HK-2 (cell line): ENCODE measurements at regions not wholly inside any gene's neighbourhood (a gene's known extent, or its start where the extent isn't known, plus 50 kb on each side); places are given as distances from the start of the nearest gene placed in this dataset.
"Not testable (repeated sequence)": the region's sequence is repeated elsewhere in the genome, so short reads cannot be mapped to it uniquely, and the experiment has no call there.

Source experiments
- DNase-seq: peaks from one replicate; pipeline ENCODE4 v3.0.0-alpha.2; 2018; ENCODE audit not compliant: unreplicated experiment

- no peak for DNase-seq
Observed at GRCh38 chr7:45407730-45408408, 166.3 kb upstream of the ADCY1 start.

- DNase-seq = no peak
Observed at GRCh38 chr7:45408409-45408737, 165.8 kb upstream of the ADCY1 start.

- no peak for DNase-seq
Observed at GRCh38 chr7:45410893-45411292, 163.3 kb upstream of the ADCY1 start.

GRCh38 chr7:45413419-45413818, 160.7 kb upstream of the ADCY1 start:
- DNase-seq = no peak

GRCh38 chr7:45414226-45414625, 159.9 kb upstream of the ADCY1 start:
- DNase-seq = no peak

GRCh38 chr7:45415265-45415664, 158.9 kb upstream of the ADCY1 start:
- DNase-seq = no peak

GRCh38 chr7:45416846-45417245, 157.3 kb upstream of the ADCY1 start:
- no peak for DNase-seq

- no peak for DNase-seq
Observed at GRCh38 chr7:45417268-45417667, 156.9 kb upstream of the ADCY1 start.

GRCh38 chr7:45417735-45418134, 156.4 kb upstream of the ADCY1 start:
- no peak for DNase-seq

- no peak for DNase-seq
Observed at GRCh38 chr7:45420843-45421495, 153.2 kb upstream of the ADCY1 start.

GRCh38 chr7:45421806-45422205, 152.4 kb upstream of the ADCY1 start:
- DNase-seq = no peak

- DNase-seq = no peak
Observed at GRCh38 chr7:45430397-45430796, 143.8 kb upstream of the ADCY1 start.

GRCh38 chr7:45434167-45434784, 139.9 kb upstream of the ADCY1 start:
- DNase-seq = no peak

- DNase-seq = no peak
Observed at GRCh38 chr7:45435131-45435530, 139.0 kb upstream of the ADCY1 start.

- DNase-seq = no peak
Observed at GRCh38 chr7:45435846-45436245, 138.3 kb upstream of the ADCY1 start.

- not testable (repeated sequence) for DNase-seq
Observed at GRCh38 chr7:45440776-45441175, 133.4 kb upstream of the ADCY1 start.

- no peak for DNase-seq
Observed at GRCh38 chr7:45443263-45443662, 130.9 kb upstream of the ADCY1 start.

GRCh38 chr7:45446195-45446944, 127.8 kb upstream of the ADCY1 start:
- DNase-seq = no peak

GRCh38 chr7:45447296-45447695, 126.9 kb upstream of the ADCY1 start:
- no peak for DNase-seq

- DNase-seq = no peak
Observed at GRCh38 chr7:45450571-45451204, 123.5 kb upstream of the ADCY1 start.

GRCh38 chr7:45451342-45452035, 122.7 kb upstream of the ADCY1 start:
- no peak for DNase-seq

GRCh38 chr7:45454771-45455170, 119.4 kb upstream of the ADCY1 start:
- DNase-seq = no peak
